GM18499 (cell line): ENCODE measurements at regions not wholly inside any gene's neighbourhood (a gene's known extent, or its start where the extent isn't known, plus 50 kb on each side); places are given as distances from the start of the nearest gene placed in this dataset.
"Not testable (repeated sequence)": the region's sequence is repeated elsewhere in the genome, so short reads cannot be mapped to it uniquely, and the experiment has no call there.

Source experiments
- ATAC-seq: cut with Tn5 transposase; IDR thresholded peaks from one replicate; pipeline ENCODE4 v1.9.1; 2021; ENCODE audit warnings: moderate number of reproducible peaks; ENCODE audit not compliant: insufficient read depth, unreplicated experiment

- no peak for ATAC-seq
Measured at GRCh38 chr1:82392946-82393345, 592.2 kb downstream of the ADGRL2 start.

DNA sequence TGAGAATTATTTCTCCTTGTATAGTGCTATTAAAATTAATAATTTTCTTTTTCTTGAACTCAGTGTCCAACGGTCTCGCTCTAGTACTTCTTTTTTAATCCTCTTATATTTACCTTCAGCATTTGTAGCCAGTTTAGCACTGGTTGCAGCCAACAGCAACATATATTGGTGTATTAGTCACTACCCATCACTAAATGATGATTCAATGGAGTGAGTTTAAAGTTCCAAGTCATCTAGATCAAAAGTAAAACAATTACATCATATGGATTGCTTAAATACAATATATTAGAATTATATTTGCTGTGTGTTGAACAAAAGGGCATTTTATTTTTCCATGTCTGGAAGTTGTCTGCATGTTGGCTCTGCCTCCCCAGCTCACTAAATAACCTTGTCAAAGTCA is 591.8 kb downstream of the ADGRL2 start:
- ATAC-seq, result no peak

DNA sequence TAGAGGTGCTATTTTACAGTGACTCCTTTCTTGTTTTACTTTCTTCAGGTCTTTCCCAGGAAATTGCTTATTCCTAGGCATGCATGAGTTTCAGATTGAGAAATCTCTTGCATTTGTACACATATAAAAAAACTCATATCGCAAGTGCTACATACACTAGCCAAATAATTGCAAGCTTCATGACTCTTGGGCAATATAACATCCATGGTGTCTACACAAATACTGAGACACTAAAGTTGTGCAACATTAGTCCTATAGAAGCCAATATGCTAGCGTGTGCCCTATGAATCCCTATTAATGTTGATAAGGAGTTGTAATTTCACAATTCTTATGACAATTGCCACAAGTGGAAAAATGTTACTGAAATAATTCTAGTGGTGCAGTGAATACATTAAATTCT is 591.0 kb downstream of the ADGRL2 start:
- no peak for ATAC-seq

- no peak for ATAC-seq
Measured at GRCh38 chr1:82390627-82391026, 589.9 kb downstream of the ADGRL2 start.

DNA sequence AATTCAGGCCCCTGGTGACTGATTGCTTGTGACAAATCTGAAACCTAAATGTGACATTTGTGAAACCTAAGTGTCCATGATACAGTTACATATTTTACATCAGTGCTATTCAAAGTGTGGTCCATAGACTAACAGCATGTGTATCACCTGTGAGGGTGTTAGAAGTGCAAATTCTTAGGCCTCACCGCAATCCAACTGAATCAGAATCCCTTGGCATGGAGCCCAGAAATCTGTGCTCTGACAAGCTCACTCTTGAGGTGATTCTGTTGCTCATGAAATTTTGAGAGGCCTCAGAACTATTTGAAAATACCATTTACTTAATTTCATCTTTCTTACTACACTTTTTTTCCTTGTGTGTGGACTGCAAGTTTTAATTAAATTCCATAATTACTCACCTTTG is 587.9 kb downstream of the ADGRL2 start:
- ATAC-seq, result no peak

DNA sequence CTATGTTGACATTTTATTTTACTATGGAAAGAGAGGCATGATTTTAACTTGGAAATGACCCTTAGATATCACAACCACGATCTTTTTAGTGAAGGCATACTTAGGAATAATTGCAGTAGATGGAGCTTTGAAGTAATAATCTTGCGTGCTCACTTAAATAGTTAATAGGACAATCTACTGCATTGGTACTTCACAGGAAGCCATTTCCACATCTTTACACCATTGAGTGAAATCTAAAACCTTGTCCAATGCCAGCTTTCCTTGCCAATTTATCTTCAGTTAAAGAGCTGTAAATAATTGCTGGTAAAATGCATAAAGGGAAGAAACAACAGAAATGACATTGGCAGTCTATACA is 586.3 kb downstream of the ADGRL2 start:
- ATAC-seq, result no peak

- ATAC-seq, result no peak
Measured at GRCh38 chr1:82386365-82387011, 585.8 kb downstream of the ADGRL2 start.

DNA sequence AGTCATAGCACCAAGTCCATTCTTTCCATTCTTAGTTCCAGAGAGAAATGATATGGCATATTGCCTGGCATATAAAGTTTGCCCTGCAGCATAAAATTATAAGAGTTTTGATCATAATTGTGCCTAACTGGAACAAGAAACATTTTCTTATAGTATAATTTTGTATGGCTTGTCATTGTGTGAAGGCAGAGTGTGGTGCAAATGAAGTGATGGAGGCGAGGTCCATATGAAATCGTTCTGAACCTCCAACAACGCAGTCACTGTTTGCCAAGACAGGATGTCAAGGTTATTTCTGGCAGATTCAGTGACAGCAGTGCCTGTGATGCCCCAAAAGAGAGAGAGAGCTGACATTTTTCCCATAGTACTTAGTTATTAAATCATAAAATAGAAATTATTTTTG is 584.0 kb downstream of the ADGRL2 start:
- no peak for ATAC-seq

DNA sequence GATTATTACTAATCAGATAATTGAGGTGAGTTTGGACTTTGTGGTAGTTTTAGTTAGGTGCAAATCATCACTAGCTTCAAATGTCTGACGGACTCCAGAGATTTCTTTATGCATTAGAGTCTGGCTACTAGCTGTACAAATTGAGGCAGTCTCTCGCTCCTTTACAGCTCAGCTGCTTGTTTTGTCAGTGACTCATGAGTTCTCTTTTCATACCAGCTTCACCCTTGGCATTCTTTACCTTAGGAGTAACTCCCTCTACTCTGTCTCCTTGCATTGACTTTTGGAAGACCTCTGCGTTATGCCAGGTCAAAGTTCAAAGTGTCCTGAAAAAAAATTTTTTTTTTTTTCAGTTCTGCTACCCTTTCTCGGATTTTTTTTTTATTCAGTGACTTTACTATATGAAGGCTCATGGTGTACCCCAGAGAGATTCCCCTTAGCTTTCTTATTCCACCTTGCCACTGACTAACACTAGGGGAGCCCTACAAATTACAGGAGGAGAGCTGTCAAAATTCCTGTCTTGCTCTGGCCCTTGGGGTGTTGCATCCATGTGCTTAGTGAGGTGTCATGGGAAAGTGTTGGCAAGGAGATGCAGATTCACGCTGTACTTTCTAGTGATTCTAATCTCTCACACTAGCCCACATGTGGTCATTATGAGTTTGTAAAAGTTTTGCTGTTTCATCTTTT is 576.6 kb downstream of the ADGRL2 start:
- ATAC-seq, result no peak

GRCh38 chr1:82373710-82374109 is 573.0 kb downstream of the ADGRL2 start:
- ATAC-seq, result no peak

DNA sequence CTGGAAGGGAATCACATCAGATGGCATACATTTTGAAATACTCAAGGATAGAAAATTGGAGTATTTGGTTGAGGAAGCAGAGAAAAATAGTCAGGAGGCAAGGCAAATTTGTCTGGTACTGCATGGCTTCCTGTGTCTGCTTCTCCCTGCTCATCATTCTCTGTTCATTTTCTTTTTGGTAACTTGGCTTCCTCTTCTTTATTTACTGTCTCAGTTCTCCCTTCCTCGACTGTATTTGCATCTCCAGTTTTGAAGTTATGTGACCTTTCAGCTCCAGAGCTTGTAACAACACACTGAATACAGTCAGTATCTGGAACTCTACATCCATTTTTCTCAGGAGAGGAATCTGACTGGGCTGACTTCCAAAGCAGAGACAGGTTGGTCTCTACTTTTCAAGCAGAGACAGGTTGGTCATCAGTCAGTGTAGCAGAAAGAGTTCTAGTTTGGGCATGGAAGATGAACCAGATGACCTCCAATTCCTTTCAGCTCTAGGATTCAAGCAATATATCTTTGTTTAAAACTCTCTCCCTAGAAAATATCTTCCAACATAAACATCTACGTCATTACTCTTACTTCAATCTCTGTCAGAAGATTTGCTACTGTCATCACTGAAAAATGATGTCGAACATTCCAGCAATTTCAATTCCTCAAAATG is 571.2 kb downstream of the ADGRL2 start:
- no peak for ATAC-seq

DNA sequence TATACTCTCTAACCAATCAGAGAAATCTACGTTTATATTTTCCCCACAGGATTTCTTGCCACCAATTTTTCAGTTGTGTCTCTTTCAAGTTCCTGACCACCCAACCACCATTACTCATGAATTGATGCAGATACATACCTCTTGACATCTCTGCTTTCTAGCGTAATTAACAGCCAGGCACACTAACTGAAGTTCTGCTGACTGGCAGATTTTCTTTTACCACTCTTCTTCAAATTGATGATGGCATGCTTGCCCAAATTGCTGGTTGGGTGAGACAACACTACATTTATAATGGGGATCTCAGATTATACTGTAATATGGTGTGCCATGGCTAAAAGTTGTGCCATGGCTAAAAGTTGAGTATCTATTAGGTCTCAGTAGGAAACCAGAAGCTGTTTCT is 566.7 kb downstream of the ADGRL2 start:
- ATAC-seq, result no peak

DNA sequence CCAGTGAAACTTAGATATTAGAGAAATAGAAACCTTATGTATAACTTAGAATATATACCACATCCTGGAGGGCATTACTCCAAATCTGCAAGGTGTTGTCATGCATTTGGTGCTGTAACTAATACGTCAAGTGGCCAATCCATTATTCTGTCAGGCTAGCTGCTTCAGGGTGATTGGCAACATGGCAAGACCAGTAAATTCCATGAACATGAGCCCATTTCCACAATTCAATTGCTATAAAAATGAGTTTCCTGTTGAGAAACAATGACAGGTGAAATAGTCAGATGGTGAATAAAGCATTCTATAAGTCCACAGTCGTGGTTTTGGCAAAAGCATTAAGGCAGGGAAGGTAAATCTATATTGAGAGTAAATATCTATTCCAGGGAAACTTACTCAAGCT is 566.0 kb downstream of the ADGRL2 start:
- ATAC-seq, result no peak

- not testable (repeated sequence) for ATAC-seq
Measured at GRCh38 chr1:82359541-82359940, 558.8 kb downstream of the ADGRL2 start.

DNA sequence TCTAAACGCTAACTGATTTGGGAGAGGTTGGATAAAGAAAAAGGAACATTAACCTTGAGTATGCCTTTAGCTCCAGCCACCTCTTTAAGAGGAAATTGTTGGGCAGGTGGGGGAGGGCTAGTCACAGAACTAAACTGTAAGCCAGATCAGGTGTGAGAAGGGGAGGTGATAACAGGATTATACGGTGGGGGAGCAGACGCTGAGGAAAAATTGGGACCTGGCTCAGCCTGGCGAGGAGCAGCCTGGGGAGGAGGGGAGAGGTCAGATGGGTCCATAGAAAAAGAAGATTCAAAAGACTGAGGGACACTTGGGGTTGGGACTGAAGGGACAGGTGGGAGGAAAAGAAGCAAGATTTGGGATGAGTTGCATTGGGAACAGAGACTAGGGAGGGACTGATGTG is 558.0 kb downstream of the ADGRL2 start:
- not testable (repeated sequence) for ATAC-seq

GRCh38 chr1:82354546-82354945 is 553.8 kb downstream of the ADGRL2 start:
- ATAC-seq, result not testable (repeated sequence)

- no peak for ATAC-seq
Measured at GRCh38 chr1:82348487-82348886, 547.8 kb downstream of the ADGRL2 start.

GRCh38 chr1:82346141-82346540 is 545.4 kb downstream of the ADGRL2 start:
- ATAC-seq, result no peak

- ATAC-seq, result no peak
Measured at GRCh38 chr1:82343381-82343780, 542.6 kb downstream of the ADGRL2 start.

DNA sequence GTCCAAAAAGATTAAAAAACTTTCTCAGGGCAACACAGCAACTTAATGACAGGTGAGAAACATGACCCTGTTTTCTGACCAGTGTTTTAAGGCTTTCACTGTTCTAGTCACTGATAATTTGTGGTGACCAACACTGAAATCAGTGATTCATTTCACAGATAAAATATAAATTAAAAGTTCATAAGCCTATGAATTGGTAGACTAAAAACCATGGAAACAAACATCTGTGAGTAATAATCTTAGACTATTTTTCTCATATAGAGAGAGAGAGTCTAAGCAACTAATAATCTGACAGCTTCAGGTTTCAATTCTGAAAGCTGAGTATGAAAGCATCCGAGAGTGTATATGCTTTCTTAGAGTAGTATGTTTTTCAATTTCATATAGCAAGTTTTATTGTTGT is 536.9 kb downstream of the ADGRL2 start:
- peak; percentile 77 for ATAC-seq

DNA sequence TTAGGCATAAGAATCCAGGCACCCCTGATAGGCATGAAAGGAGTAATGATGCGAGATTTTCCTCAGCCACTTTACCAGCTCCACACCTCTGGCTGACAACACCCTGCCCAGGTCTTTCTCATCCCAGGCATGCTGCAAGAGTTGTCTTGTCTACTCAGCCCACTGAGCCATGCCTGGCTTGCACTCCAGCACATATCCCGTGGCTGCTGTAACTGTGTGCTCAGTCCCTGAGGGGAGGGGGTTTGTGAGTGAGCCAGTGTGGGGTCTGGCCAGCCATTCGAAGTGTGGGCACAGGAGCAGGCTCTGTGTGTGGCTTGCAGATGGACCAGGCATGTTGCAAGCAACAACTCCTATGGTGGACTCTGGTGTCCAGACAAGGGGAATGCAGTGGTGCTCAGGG is 529.6 kb downstream of the ADGRL2 start:
- no peak for ATAC-seq

DNA sequence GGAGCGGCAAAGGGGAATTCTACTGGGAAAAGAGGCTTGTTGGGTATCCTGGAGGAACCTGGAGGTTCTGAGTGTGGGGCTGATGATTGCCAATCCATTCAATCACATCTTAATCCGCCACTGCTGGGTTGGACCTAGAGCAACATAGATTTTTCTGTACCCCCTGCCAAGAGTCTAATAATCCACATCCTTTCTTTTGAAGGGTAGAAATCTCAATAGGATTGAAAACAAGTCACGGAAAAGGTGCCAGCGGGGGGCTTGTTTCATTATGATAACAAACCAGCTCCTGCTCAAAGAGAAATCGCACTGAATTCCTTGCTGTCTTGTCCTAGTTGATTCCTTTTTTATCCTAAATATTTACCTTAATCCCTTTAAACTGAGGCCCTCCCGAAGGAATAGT is 528.5 kb downstream of the ADGRL2 start:
- no peak for ATAC-seq
